H9 (cell line): ENCODE measurements at regions not wholly inside any gene's neighbourhood (a gene's known extent, or its start where the extent isn't known, plus 50 kb on each side); places are given as distances from the start of the nearest gene placed in this dataset.
"Not testable (repeated sequence)": the region's sequence is repeated elsewhere in the genome, so short reads cannot be mapped to it uniquely, and the experiment has no call there.

ENCODE experiments used
- DNase-seq: peaks from one replicate; pipeline ENCODE4 v3.0.0-alpha.2; 2017
- H2AFZ ChIP-seq: one replicate; pipeline ENCODE4 v1.6.1; 2013; ENCODE audit warnings: mild to moderate bottlenecking, low read length, control low read depth, moderate library complexity
- H2AK5ac ChIP-seq: 2 replicates; pipeline ENCODE4 v1.6.1; 2013; ENCODE audit warnings: low read length, control low read depth, mixed read lengths; ENCODE audit not compliant: insufficient read length
- H2BK120ac ChIP-seq: one replicate; pipeline ENCODE4 v1.6.1; 2013; ENCODE audit warnings: low read depth, mild to moderate bottlenecking, low read length, control low read depth, inconsistent platforms; ENCODE audit not compliant: poor library complexity, severe bottlenecking
- H2BK12ac ChIP-seq: 2 replicates; pipeline ENCODE4 v1.6.1; 2013; ENCODE audit warnings: low read length, control low read depth, mixed read lengths, low read depth; ENCODE audit not compliant: insufficient read length
- H2BK15ac ChIP-seq: 2 replicates; pipeline ENCODE4 v1.6.1; 2013; ENCODE audit warnings: low read depth, low read length, control low read depth
- H2BK20ac ChIP-seq: one replicate; pipeline ENCODE4 v1.6.1; 2013; ENCODE audit warnings: low read depth, mild to moderate bottlenecking, low read length, control low read depth, inconsistent platforms; ENCODE audit not compliant: poor library complexity, severe bottlenecking
- H2BK5ac ChIP-seq: 2 replicates; pipeline ENCODE4 v1.6.1; 2013; ENCODE audit warnings: low read length, control low read depth, mixed read lengths; ENCODE audit not compliant: insufficient read length
- H3K14ac ChIP-seq: 2 replicates; pipeline ENCODE4 v1.6.1; 2013; ENCODE audit warnings: low read length, control low read depth; ENCODE audit not compliant: insufficient read depth
- H3K18ac ChIP-seq: 2 replicates; pipeline ENCODE4 v1.6.1; 2013; ENCODE audit warnings: low read depth, mild to moderate bottlenecking, mixed read lengths, low read length, control low read depth; ENCODE audit not compliant: insufficient read length
- H3K23ac ChIP-seq: 2 replicates; pipeline ENCODE4 v1.6.1; 2013; ENCODE audit warnings: low read length, control low read depth, mixed read lengths, low read depth; ENCODE audit not compliant: insufficient read length
- H3K23me2 ChIP-seq: 2 replicates; pipeline ENCODE4 v1.6.1; 2013; ENCODE audit warnings: low read depth, mild to moderate bottlenecking, mixed read lengths, low read length, control low read depth; ENCODE audit not compliant: insufficient read length, poor library complexity, severe bottlenecking
- H3K27ac ChIP-seq: 2 replicates; pipeline ENCODE4 v1.5.1; 2013; ENCODE audit warnings: low read length, control low read depth, mixed read lengths, low read depth; ENCODE audit not compliant: insufficient read length
- H3K27me3 ChIP-seq: 2 replicates; pipeline ENCODE4 v1.6.1; 2013; ENCODE audit warnings: low read length, control low read depth, inconsistent platforms; ENCODE audit not compliant: insufficient read depth
- H3K4ac ChIP-seq: 2 replicates; pipeline ENCODE4 v1.6.1; 2013; ENCODE audit warnings: low read depth, mild to moderate bottlenecking, control low read depth, inconsistent platforms, low read length, moderate library complexity
- H3K4me1 ChIP-seq: 2 replicates; pipeline ENCODE4 v1.6.1; 2013; ENCODE audit warnings: low read length, control low read depth, inconsistent platforms; ENCODE audit not compliant: insufficient read depth
- H3K4me2 ChIP-seq: 2 replicates; pipeline ENCODE4 v1.6.1; 2013; ENCODE audit warnings: low read length, control low read depth, mixed read lengths; ENCODE audit not compliant: insufficient read length, insufficient read depth
- H3K56ac ChIP-seq: 2 replicates; pipeline ENCODE4 v1.6.1; 2013; ENCODE audit warnings: low read depth, mild to moderate bottlenecking, mixed read lengths, low read length, control low read depth; ENCODE audit not compliant: insufficient read length
- H3K79me1 ChIP-seq: 2 replicates; pipeline ENCODE4 v1.6.1; 2013; ENCODE audit warnings: low read depth, mild to moderate bottlenecking, moderate library complexity, low read length, control low read depth, inconsistent platforms; ENCODE audit not compliant: insufficient read depth, poor library complexity, severe bottlenecking
- H3K79me2 ChIP-seq: 2 replicates; pipeline ENCODE4 v1.6.1; 2013; ENCODE audit warnings: low read length, control low read depth, inconsistent platforms; ENCODE audit not compliant: insufficient read depth
- H3K9ac ChIP-seq: 2 replicates; pipeline ENCODE4 v1.6.1; 2013; ENCODE audit warnings: low read length, control low read depth, mixed read lengths; ENCODE audit not compliant: insufficient read length; ENCODE audit errors: extremely low read depth
- H3K9me3 ChIP-seq: one replicate; pipeline ENCODE4 v1.6.1; 2013; ENCODE audit warnings: low read depth, low read length, inconsistent platforms; ENCODE audit not compliant: control insufficient read depth
- H3T11ph ChIP-seq: one replicate; pipeline ENCODE4 v1.6.1; 2013; ENCODE audit warnings: mild to moderate bottlenecking, low read length, control low read depth, inconsistent platforms
- H4K20me1 ChIP-seq: one replicate; pipeline ENCODE4 v1.6.1; 2013; ENCODE audit not compliant: control insufficient read depth, insufficient read length, insufficient read depth
- H4K5ac ChIP-seq: 2 replicates; pipeline ENCODE4 v1.6.1; 2013; ENCODE audit warnings: low read depth, mild to moderate bottlenecking, mixed read lengths, low read length, control low read depth; ENCODE audit not compliant: insufficient read length
- H4K8ac ChIP-seq: replicated peaks from 2 replicates; pipeline ENCODE4 v1.6.1; 2013; ENCODE audit warnings: low read length, control low read depth, mixed read lengths, low read depth; ENCODE audit not compliant: insufficient read length
- H4K91ac ChIP-seq: 2 replicates; pipeline ENCODE4 v1.6.1; 2013; ENCODE audit warnings: low read depth, mild to moderate bottlenecking, moderate library complexity, mixed read lengths, low read length, control low read depth; ENCODE audit not compliant: insufficient read length
- H3K27ac Mint-ChIP-seq, 3 experiments: 2 replicates in 2 of 3; 3 replicates in 1 of 3; pipeline ENCODE4 v1.8.0; 2020 to 2021; ENCODE audit warnings: mixed read lengths in 3 of 3, mild to moderate bottlenecking in 1 of 3, moderate library complexity in 1 of 3
- H3K27me3 Mint-ChIP-seq: 2 replicates; pipeline ENCODE4 v1.8.0; 2021; ENCODE audit warnings: low read depth, mild to moderate bottlenecking, moderate library complexity, mixed read lengths
- H3K36me3 Mint-ChIP-seq, 3 experiments: 2 replicates in 2 of 3; 3 replicates in 1 of 3; pipeline ENCODE4 v1.8.0; 2020 to 2021; ENCODE audit warnings: low read depth in 3 of 3, mixed read lengths in 3 of 3; ENCODE audit not compliant: insufficient read depth in 1 of 3
- H3K4me1 Mint-ChIP-seq, 2 experiments: 2 replicates each; pipeline ENCODE4 v1.8.0; 2020; ENCODE audit warnings: mixed read lengths in 2 of 2
- H3K4me3 Mint-ChIP-seq, 2 experiments: 2 replicates in 1 of 2; 3 replicates in 1 of 2; pipeline ENCODE4 v1.8.0; 2020 to 2021; ENCODE audit warnings: mild to moderate bottlenecking in 2 of 2, mixed read lengths in 2 of 2, moderate library complexity in 1 of 2
- H3K9me3 Mint-ChIP-seq, 2 experiments: 2 replicates in 1 of 2; 3 replicates in 1 of 2; pipeline ENCODE4 v1.8.0; 2020; ENCODE audit warnings: mild to moderate bottlenecking in 2 of 2, mixed read lengths in 2 of 2, moderate library complexity in 1 of 2
- WGBS: extraction: QIAGEN DNeasy Blood & Tissue Kit; methylation state at CpG from one replicate; pipeline ENCODE4 v1.1.7; 2013; ENCODE audit warnings: missing lambda C conversion rate, low lambda C conversion rate, mixed read lengths; ENCODE audit not compliant: insufficient read length; ENCODE audit errors: extremely low coverage; 5-methylcytosine and 5-hydroxymethylcytosine counted together

DNA sequence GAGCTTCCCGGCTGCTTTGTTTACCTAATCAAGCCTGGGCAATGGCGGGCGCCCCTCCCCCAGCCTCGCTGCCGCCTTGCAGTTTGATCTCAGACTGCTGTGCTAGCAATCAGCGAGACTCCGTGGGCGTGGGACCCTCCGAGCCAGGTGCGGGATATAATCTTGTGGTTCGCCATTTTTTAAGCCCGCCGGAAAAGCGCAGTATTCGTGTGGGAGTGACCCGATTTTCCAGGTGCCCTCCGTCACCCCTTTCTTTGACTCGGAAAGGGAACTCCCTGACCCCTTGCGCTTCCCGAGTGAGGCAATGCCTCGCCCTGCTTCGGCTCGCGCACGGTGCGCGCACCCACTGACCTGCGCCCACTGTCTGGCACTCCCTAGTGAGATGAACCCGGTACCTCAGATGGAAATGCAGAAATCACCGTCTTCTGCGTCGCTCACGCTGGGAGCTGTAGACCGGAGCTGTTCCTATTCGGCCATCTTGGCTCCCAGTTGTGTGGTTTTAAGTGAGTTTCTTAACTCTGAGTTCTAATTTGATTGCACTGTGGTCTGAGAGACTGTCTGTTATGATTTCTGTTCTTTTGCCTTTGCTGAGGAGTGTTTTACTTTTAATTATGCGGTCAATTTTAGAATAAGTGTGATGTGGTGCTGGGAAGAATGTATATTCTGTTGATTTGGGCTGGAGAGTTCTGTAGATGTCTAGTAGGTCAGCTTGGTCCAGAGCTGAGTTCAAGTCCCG lies 71.9 kb downstream of the ADCYAP1 start:
- H2BK5ac ChIP-seq, H3K23ac ChIP-seq, H2BK15ac ChIP-seq, H3K27me3 ChIP-seq, H2BK20ac ChIP-seq, H3K4me1 ChIP-seq, H3K27ac ChIP-seq, H3T11ph ChIP-seq, H3K9me3 ChIP-seq, DNase-seq, H2AFZ ChIP-seq, H3K27me3 Mint-ChIP-seq, H2AK5ac ChIP-seq, H4K20me1 ChIP-seq, H4K5ac ChIP-seq, H3K4ac ChIP-seq, H3K14ac ChIP-seq, H3K79me1 ChIP-seq, H3K4me2 ChIP-seq, H3K79me2 ChIP-seq, H4K91ac ChIP-seq, H3K23me2 ChIP-seq, H2BK120ac ChIP-seq, H2BK12ac ChIP-seq, H3K18ac ChIP-seq, H3K56ac ChIP-seq, H4K8ac ChIP-seq: not testable (repeated sequence)
- H3K9ac ChIP-seq: peak overlapping the region; percentile 31
- Mint-ChIP-seq H3K4me3 (peak overlapping the region; percentile 75 to 82), H3K9me3 (peaks cover 34 to 44% of the 10 kb centered on the region in 2 experiments), H3K27ac (peak overlapping the region; percentile 27 to 96 (median 74); a peak in 6 of 7 replicates), H3K4me1 (peaks cover 3 to 13% of the 10 kb centered on the region in 2 experiments), H3K36me3 (peaks cover 22 to 41% (median 31%) of the 10 kb centered on the region in 3 experiments)
- WGBS: no CpG with 5 or more reads among the region's 37 CpGs

DNA sequence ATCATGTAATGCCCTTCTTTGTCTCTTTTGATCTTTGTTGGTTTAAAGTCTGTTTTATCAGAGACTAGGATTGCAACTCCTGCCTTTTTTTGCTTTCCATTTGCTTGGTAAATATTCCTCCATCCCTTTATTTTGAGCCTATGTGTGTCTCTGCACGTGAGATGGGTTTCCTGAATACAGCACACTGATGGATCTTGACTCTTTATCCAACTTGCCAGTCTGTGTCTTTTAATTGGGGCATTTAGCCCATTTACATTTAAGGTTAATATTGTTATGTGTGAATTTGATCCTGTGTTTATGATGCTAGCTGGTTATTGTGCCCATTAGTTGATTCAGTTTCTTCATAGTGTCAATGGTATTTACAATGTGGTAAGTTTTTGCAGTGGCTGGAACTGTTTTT lies 72.7 kb downstream of the ADCYAP1 start:
- H2AFZ ChIP-seq, H3K23ac ChIP-seq, H3K14ac ChIP-seq, H2AK5ac ChIP-seq, H2BK20ac ChIP-seq, H3K9ac ChIP-seq, H3K4me1 ChIP-seq, H2BK5ac ChIP-seq, DNase-seq, H3K56ac ChIP-seq, H3K79me2 ChIP-seq, H3K18ac ChIP-seq, H4K20me1 ChIP-seq, H2BK15ac ChIP-seq, H3K4me2 ChIP-seq, H2BK12ac ChIP-seq, H3K27me3 Mint-ChIP-seq, H2BK120ac ChIP-seq, H3T11ph ChIP-seq, H3K4ac ChIP-seq, H4K91ac ChIP-seq, H3K79me1 ChIP-seq, H4K5ac ChIP-seq, H3K27ac Mint-ChIP-seq, H3K27me3 ChIP-seq, H3K27ac ChIP-seq, H3K9me3 ChIP-seq, H3K23me2 ChIP-seq, H4K8ac ChIP-seq: not testable (repeated sequence)
- WGBS: no CpG with 5 or more reads among the region's 1 CpG
- peaks cover 22 to 41% (median 31%) of the 10 kb centered on the region in 3 experiments for H3K36me3 Mint-ChIP-seq
- H3K4me3 Mint-ChIP-seq: peak overlapping the region; percentile 75 to 82
- peaks cover 34 to 44% of the 10 kb centered on the region in 2 experiments for H3K9me3 Mint-ChIP-seq
- peaks cover 3 to 13% of the 10 kb centered on the region in 2 experiments for H3K4me1 Mint-ChIP-seq
